Mesothelial cell of epicardium (in vitro differentiated cells): ENCODE measurements at regions not wholly inside any gene's neighbourhood (a gene's known extent, or its start where the extent isn't known, plus 50 kb on each side); places are given as distances from the start of the nearest gene placed in this dataset.

Source experiments
- DNase-seq, 2 experiments: peaks; one replicate each; pipeline ENCODE4 v3.0.0; 2021; ENCODE audit warnings: low spot score in 2 of 2; ENCODE audit not compliant: unreplicated experiment in 2 of 2
- H3K27ac Mint-ChIP-seq: 2 replicates; pipeline ENCODE4 v1.8.0; 2021; ENCODE audit warnings: mixed read lengths
- H3K27me3 Mint-ChIP-seq: 2 replicates; pipeline ENCODE4 v1.8.0; 2021; ENCODE audit warnings: low read depth, mixed read lengths
- H3K36me3 Mint-ChIP-seq: 2 replicates; pipeline ENCODE4 v1.8.0; 2021; ENCODE audit warnings: mixed read lengths
- H3K4me1 Mint-ChIP-seq: 2 replicates; pipeline ENCODE4 v1.8.0; 2021; ENCODE audit warnings: mixed read lengths
- H3K4me3 Mint-ChIP-seq: 2 replicates; pipeline ENCODE4 v1.8.0; 2021; ENCODE audit warnings: mild to moderate bottlenecking, moderate library complexity, mixed read lengths
- H3K9me3 Mint-ChIP-seq: 2 replicates; pipeline ENCODE4 v1.8.0; 2021; ENCODE audit warnings: mixed read lengths
- TF ChIP-seq, protein P1 (sequence below): fragments of 200-600 bp; sonication (generic); IDR thresholded peaks from one replicate; pipeline ENCODE4 v1.5.0; 2021; ENCODE audit warnings: antibody characterized with exemption; ENCODE audit not compliant: unreplicated experiment

DNA sequence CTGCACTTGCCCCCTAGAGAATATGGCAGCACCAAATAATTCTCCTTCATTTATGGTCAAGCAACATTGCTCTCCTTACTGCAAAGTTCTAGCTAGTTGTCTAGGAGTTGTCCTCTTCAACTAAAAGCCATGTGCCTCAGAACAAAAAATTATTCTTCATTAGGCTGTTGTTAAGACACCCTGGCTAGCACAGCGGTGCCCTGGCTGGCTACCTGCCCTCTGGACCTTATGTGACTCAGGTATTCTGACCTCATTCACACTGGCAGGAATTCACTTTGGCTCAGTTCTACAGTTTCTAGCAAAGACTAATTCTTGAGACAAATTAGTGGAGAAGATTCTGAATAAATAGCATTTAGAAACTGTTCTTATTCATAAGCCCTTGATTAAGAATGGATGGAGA lies 224.4 kb upstream of the KRR1 start:
- DNase-seq, result no peak
- no peaks in the 10 kb centered on the region for H3K9me3 Mint-ChIP-seq
- no peak overlapping the region for H3K27ac Mint-ChIP-seq
- TF ChIP-seq, protein P1, sequence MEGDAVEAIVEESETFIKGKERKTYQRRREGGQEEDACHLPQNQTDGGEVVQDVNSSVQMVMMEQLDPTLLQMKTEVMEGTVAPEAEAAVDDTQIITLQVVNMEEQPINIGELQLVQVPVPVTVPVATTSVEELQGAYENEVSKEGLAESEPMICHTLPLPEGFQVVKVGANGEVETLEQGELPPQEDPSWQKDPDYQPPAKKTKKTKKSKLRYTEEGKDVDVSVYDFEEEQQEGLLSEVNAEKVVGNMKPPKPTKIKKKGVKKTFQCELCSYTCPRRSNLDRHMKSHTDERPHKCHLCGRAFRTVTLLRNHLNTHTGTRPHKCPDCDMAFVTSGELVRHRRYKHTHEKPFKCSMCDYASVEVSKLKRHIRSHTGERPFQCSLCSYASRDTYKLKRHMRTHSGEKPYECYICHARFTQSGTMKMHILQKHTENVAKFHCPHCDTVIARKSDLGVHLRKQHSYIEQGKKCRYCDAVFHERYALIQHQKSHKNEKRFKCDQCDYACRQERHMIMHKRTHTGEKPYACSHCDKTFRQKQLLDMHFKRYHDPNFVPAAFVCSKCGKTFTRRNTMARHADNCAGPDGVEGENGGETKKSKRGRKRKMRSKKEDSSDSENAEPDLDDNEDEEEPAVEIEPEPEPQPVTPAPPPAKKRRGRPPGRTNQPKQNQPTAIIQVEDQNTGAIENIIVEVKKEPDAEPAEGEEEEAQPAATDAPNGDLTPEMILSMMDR, result no peak
- no peaks in the 10 kb centered on the region for H3K27me3 Mint-ChIP-seq
- H3K4me3 Mint-ChIP-seq, result no peak overlapping the region
- H3K4me1 Mint-ChIP-seq, result peaks cover 7% of the 10 kb centered on the region
- H3K36me3 Mint-ChIP-seq, result no peaks in the 10 kb centered on the region

DNA sequence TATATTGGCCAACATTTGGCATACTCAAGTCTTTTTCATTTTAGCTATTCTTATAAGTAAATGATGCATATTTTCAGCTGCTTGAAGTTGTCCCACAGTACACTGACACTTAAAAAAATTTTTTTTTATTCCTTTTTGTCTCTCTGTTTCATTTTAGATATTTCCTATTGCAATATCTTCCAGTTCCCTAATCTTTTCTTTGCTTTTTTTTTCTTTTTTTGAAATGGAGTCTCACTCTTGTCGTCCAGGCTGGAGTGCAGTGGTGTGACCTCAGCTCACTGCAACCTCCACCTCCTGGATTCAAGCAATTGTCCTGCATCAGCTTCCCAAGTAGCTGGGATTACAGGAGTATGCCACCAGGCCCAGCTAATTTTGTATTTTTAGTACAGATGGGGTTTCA lies 217.4 kb upstream of the KRR1 start:
- no peaks in the 10 kb centered on the region for H3K36me3 Mint-ChIP-seq
- H3K4me3 Mint-ChIP-seq, result no peak overlapping the region
- no peak overlapping the region for H3K27ac Mint-ChIP-seq
- no peak for DNase-seq
- TF ChIP-seq, protein P1, result no peak
- H3K4me1 Mint-ChIP-seq, result peaks cover 12% of the 10 kb centered on the region
- H3K27me3 Mint-ChIP-seq, result no peaks in the 10 kb centered on the region
- peaks cover 5% of the 10 kb centered on the region for H3K9me3 Mint-ChIP-seq

DNA sequence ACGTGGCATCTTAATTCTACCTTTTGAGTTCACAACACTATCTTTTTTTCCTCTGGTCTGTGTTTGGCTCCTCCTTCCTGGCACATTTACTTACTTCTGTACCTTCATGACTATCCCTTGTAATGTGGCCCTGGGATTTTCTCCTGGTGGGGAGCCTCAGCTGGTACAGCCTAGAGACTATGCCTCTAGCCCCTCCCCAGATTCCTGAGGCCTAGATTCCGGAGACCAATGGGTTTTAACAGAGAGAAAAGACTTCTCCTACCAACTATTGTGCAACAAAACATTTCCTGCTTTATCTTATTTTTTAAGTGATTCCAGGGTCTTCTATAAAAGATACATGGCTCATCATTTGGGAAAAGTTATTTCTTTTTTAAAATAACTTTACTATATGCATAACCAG lies 216.2 kb upstream of the KRR1 start:
- Mint-ChIP-seq H3K36me3 (no peaks in the 10 kb centered on the region), H3K4me3 (no peak overlapping the region), H3K4me1 (peaks cover 22% of the 10 kb centered on the region), H3K27me3 (no peaks in the 10 kb centered on the region), H3K27ac (no peak overlapping the region), H3K9me3 (peaks cover 5% of the 10 kb centered on the region)
- no peak for DNase-seq
- TF ChIP-seq, protein P1, result no peak

DNA sequence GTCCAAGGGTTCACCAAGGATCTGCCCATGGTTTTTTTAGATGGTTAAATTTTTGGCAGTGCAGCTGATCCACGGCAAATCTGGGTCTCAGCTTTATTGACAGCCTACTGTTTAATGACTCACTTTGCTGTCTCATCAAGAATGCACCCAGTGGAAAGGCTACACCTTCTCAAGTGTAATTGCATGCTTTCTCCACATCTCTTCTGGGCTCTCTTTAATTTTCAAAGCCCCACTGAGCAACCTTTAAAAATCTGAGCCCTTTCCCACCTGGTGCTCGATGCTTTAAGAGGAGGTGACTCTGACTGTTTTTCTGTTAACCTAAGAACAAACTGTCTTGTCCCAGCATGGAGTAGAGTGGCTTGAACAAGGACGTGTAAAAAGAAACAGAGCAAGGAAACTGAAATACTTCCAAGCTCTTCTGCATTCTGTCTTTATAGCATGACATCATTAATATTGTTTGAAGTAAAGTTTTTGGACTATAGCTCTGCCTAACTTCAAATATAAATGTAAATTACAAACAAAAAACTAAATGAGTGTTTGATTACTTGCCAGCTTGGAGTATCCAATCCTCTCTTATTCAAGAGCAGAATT lies 214.2 kb upstream of the KRR1 start:
- Mint-ChIP-seq H3K4me3 (no peak overlapping the region), H3K27me3 (no peaks in the 10 kb centered on the region), H3K36me3 (no peaks in the 10 kb centered on the region), H3K9me3 (peaks cover 5% of the 10 kb centered on the region), H3K4me1 (peaks cover 39% of the 10 kb centered on the region), H3K27ac (peak overlapping the region; percentile 58)
- no peak for DNase-seq
- TF ChIP-seq, protein P1, result no peak

DNA sequence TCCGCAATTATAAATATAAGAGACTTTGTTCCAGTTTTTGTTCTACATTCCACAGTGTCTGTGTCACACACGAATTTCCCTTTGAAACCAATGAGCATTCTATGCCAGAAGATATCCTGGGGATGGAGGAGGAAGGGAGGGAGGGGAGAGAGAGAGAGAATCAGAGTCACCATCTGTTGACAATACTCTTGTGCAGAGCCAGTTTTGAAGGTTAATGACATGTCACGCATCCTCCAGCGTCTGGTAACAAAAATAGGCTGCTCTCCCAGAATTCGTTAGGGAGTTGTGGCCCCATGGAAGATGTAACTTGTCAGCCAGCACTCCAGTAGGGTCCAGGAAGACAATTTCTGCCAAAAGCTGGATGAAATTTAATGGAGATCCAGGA lies 213.5 kb upstream of the KRR1 start:
- no peak for DNase-seq
- peaks cover 46% of the 10 kb centered on the region for H3K4me1 Mint-ChIP-seq
- no peaks in the 10 kb centered on the region for H3K36me3 Mint-ChIP-seq
- TF ChIP-seq, protein P1, result no peak
- H3K27me3 Mint-ChIP-seq, result no peaks in the 10 kb centered on the region
- H3K9me3 Mint-ChIP-seq, result peaks cover 5% of the 10 kb centered on the region
- H3K27ac Mint-ChIP-seq, result peak overlapping the region; percentile 88
- no peak overlapping the region for H3K4me3 Mint-ChIP-seq
